ENCODE measurements at regions not wholly inside any gene's neighbourhood (a gene's known extent, or its start where the extent isn't known, plus 50 kb on each side); places are given as distances from the start of the nearest gene placed in this dataset.

GRCh38 chr2:239540174-239540573 is 139.4 kb upstream of the HDAC4 start:
- Histone ChIP-seq H3K36me3 (ENCODE audit: control insufficient read depth in 2 of 2, extremely low read depth in 1 of 2, insufficient read depth in 2 of 2, low read length in 2 of 2) (no peaks in the 10 kb centered on the region), H3K9ac (replicated peaks; ENCODE audit: extremely low read depth, insufficient read depth, low read length) (no peak overlapping the region), H3K4me3 (replicated peaks in 1 of 3; ENCODE audit: insufficient read depth in 1 of 3, low read depth in 1 of 3, low read length in 3 of 3) (no peak overlapping the region), H3K4me1 (ENCODE audit: control insufficient read depth, extremely low read depth, insufficient read depth, low read length) (no peaks in the 10 kb centered on the region), H3K27ac (ENCODE audit: insufficient read depth, low read depth, low read length) (no peak overlapping the region), H2AFZ (ENCODE audit: low read depth, low read length) (no peak overlapping the region), H3K4me2 (ENCODE audit: insufficient read depth, low read length) (no peak overlapping the region), H3K27me3 (ENCODE audit: control insufficient read depth in 2 of 2, insufficient read depth in 2 of 2, low read length in 2 of 2) (no peaks in the 10 kb centered on the region), H3K9me3 (replicated peaks; ENCODE audit: control insufficient read depth, insufficient read depth, low read length) (peaks cover 2% of the 10 kb centered on the region), H3K9me1 (replicated peaks; ENCODE audit: control insufficient read depth, extremely low read depth, insufficient read depth, low read length) (no peaks in the 10 kb centered on the region), H4K20me1 (replicated peaks; ENCODE audit: control insufficient read depth, extremely low read depth, insufficient read depth, low read length) (no peaks in the 10 kb centered on the region), H3K79me2 (ENCODE audit: control insufficient read depth, insufficient read depth, low read length) (no peaks in the 10 kb centered on the region)
- no TSS peak for BruUV-seq (replicated peaks)
- FAIRE-seq (no peak), DNase-seq (ENCODE audit: low read depth, low spot score) (no peak)
- CTCF ChIA-PET = no interaction called here
- TF ChIP-seq FOS (IDR thresholded peaks at IDR 0.05; ENCODE audit: borderline replicate concordance, insufficient read depth, low read length) (no peak), MAX (IDR thresholded peaks at IDR 0.05; ENCODE audit: insufficient read depth, insufficient read length) (no peak), EZH2 (IDR thresholded peaks at IDR 0.05; ENCODE audit: borderline replicate concordance, low read depth, low read length, severe bottlenecking) (no peak), GATA2 (IDR thresholded peaks at IDR 0.05; ENCODE audit: insufficient read depth, insufficient read length, low read depth, low read length) (no peak), POLR2A (IDR thresholded peaks at IDR 0.05; ENCODE audit: low read depth, low read length) (no peak), JUN (IDR thresholded peaks at IDR 0.05; ENCODE audit: borderline replicate concordance, insufficient read depth, insufficient read length, low read depth) (no peak), CTCF (IDR thresholded peaks at IDR 0.05; ENCODE audit: extremely low read depth in 1 of 2, insufficient read depth in 1 of 2, low read depth in 1 of 2, low read length in 2 of 2) (no peak), MYC (IDR thresholded peaks at IDR 0.05; ENCODE audit: low read depth, low read length) (no peak), POLR2AphosphoS5 (IDR thresholded peaks at IDR 0.05; ENCODE audit: insufficient read depth, low read depth, low read length) (no peak)
- dilution Hi-C loops (cut with MboI; ENCODE audit: extremely low pct_ligation_motif_present, low sequenced_read_pairs) = no loop called here
- intact Hi-C loops (cut with micrococcal nuclease) = no loop called here
- POLR2A ChIA-PET = interaction anchor here (0.6 kb wide), 1 partner anchor 121 kb away, joined by 5 read pairs; no protein-coding TSS in a partner anchor
